ENCODE measurements at regions not wholly inside any gene's neighbourhood (a gene's known extent, or its start where the extent isn't known, plus 50 kb on each side); places are given as distances from the start of the nearest gene placed in this dataset.
"Not testable (repeated sequence)": the region's sequence is repeated elsewhere in the genome, so short reads cannot be mapped to it uniquely, and the experiment has no call there.

- H3K4me3 ChIP-seq; H3K27ac ChIP-seq; intact Hi-C loops (cut with DNase I); H3K36me3 ChIP-seq; DNase-seq; H3K27me3 ChIP-seq; H3K9me3 ChIP-seq; H3K4me1 ChIP-seq: not testable (repeated sequence)
- WGBS, 2 donors, result 90% methylated on average over 3 to 4 of the region's 4 CpGs
Observed at GRCh38 chr16:21487956-21488355, 111.4 kb upstream of the METTL9 start.

GRCh38 chr16:21499046-21499445 is 100.3 kb upstream of the METTL9 start:
- H3K4me3 ChIP-seq; H3K27ac ChIP-seq; H3K27me3 ChIP-seq; intact Hi-C loops (cut with DNase I); H3K36me3 ChIP-seq; H3K9me3 ChIP-seq: not testable (repeated sequence)
- DNase-seq, result peak; percentile 35
- 58 to 70% methylated on average over 7 of the region's 9 CpGs for WGBS, 2 donors
- peaks cover 0 to 12% (median 3%) of the 10 kb centered on the region in 4 donors for H3K4me1 ChIP-seq

- 0 to 1% methylated on average over 43 of the region's 51 CpGs for WGBS, 2 donors
- Histone ChIP-seq H3K4me1 (peaks cover 0 to 23% (median 8%) of the 10 kb centered on the region in 4 donors), H3K4me3 (peak overlapping the region; percentile 56 to 86 (median 68)), H3K27ac (peak overlapping the region; percentile 89 to 99 (median 94))
- H3K27me3 ChIP-seq; H3K36me3 ChIP-seq; H3K9me3 ChIP-seq; intact Hi-C loops (cut with DNase I): not testable (repeated sequence)
- DNase-seq, result peak; percentile 69
Observed at GRCh38 chr16:21501223-21501868, 98.0 kb upstream of the METTL9 start.

- peaks cover 0 to 28% (median 13%) of the 10 kb centered on the region in 4 donors for H3K4me1 ChIP-seq
- H3K4me3 ChIP-seq, result peak overlapping the region; percentile 56 to 86 (median 68)
- DNase-seq, result peak; percentile 95
- intact Hi-C loops (cut with DNase I), result no loop called here
- H3K27ac ChIP-seq, result peak overlapping the region; percentile 89 to 99 (median 94)
- no peaks in the 10 kb centered on the region for H3K9me3 ChIP-seq
- WGBS, 2 donors, result 0 to 1% methylated on average over 91 of the region's 91 CpGs
- no peaks in the 10 kb centered on the region for H3K36me3 ChIP-seq
- H3K27me3 ChIP-seq, result no peaks in the 10 kb centered on the region
- TF ChIP-seq EP300 (IDR thresholded peaks at IDR 0.05) (no peak), POLR2A (IDR thresholded peaks at IDR 0.05) (peak; percentile 62 to 85), POLR2AphosphoS5 (IDR thresholded peaks at IDR 0.05) (peak; percentile 89 to 97 (median 94)), CTCF (IDR thresholded peaks at IDR 0.05) (no peak)
Observed at GRCh38 chr16:21501869-21502667, 97.3 kb upstream of the METTL9 start.

GRCh38 chr16:21503574-21503920 is 95.8 kb upstream of the METTL9 start:
- 87 to 88% methylated on average over 6 of the region's 6 CpGs for WGBS, 2 donors
- intact Hi-C loops (cut with DNase I); H3K4me3 ChIP-seq; DNase-seq; H3K36me3 ChIP-seq; H3K27me3 ChIP-seq; H3K9me3 ChIP-seq: not testable (repeated sequence)
- Histone ChIP-seq H3K4me1 (peaks cover 0 to 42% (median 27%) of the 10 kb centered on the region in 4 donors), H3K27ac (peak overlapping the region; percentile 89 to 99 (median 94))

- H3K4me3 ChIP-seq; H3K36me3 ChIP-seq; H3K27me3 ChIP-seq; H3K9me3 ChIP-seq; intact Hi-C loops (cut with DNase I): not testable (repeated sequence)
- 82 to 93% methylated on average over 17 of the region's 17 CpGs for WGBS, 2 donors
- Histone ChIP-seq H3K27ac (peak overlapping the region in 3 of 4 donors; percentile 3 to 95 (median 46)), H3K4me1 (peaks cover 0 to 49% (median 33%) of the 10 kb centered on the region in 4 donors)
- peak; percentile 61 for DNase-seq
Observed at GRCh38 chr16:21503941-21504832, 95.2 kb upstream of the METTL9 start.
